ENCODE measurements at regions not wholly inside any gene's neighbourhood (a gene's known extent, or its start where the extent isn't known, plus 50 kb on each side); places are given as distances from the start of the nearest gene placed in this dataset.
"Not testable (repeated sequence)": the region's sequence is repeated elsewhere in the genome, so short reads cannot be mapped to it uniquely, and the experiment has no call there.

GRCh38 chr13:99087954-99088491, 110.2 kb upstream of the DOCK9 start:
- no peak for DNase-seq (ENCODE audit: low read depth)
- peak overlapping the region; percentile 75 for H3K4me3 ChIP-seq (ENCODE audit: control insufficient read depth, low read depth, low read length)

GRCh38 chr13:99093997-99094396, 106.7 kb upstream of the UBAC2 start:
- DNase-seq (ENCODE audit: low read depth): no peak
- no peak overlapping the region for H3K4me3 ChIP-seq (ENCODE audit: control insufficient read depth, low read depth, low read length)
- TF ChIP-seq CTCF (IDR thresholded peaks at IDR 0.05; ENCODE audit: control insufficient read depth, insufficient read depth, low read depth, low read length, missing control alignments): no peak

More at GRCh38 chr13:99087954-99088491, 110.2 kb upstream of the DOCK9 start:
- no peak for TF ChIP-seq CTCF (IDR thresholded peaks at IDR 0.05; ENCODE audit: control insufficient read depth, insufficient read depth, low read depth, low read length, missing control alignments)

GRCh38 chr13:99101831-99102230, 98.8 kb upstream of the UBAC2 start:
- DNase-seq (ENCODE audit: low read depth); H3K4me3 ChIP-seq (ENCODE audit: control insufficient read depth, low read depth, low read length): not testable (repeated sequence)

GRCh38 chr13:99103536-99103935, 97.1 kb upstream of the UBAC2 start:
- no peak overlapping the region for H3K4me3 ChIP-seq (ENCODE audit: control insufficient read depth, low read depth, low read length)
- TF ChIP-seq CTCF (IDR thresholded peaks at IDR 0.05; ENCODE audit: control insufficient read depth, insufficient read depth, low read depth, low read length, missing control alignments): no peak
- DNase-seq (ENCODE audit: low read depth): no peak

GRCh38 chr13:99104396-99104795, 96.3 kb upstream of the UBAC2 start:
- no peak overlapping the region for H3K4me3 ChIP-seq (ENCODE audit: control insufficient read depth, low read depth, low read length)
- no peak for DNase-seq (ENCODE audit: low read depth)
- no peak for TF ChIP-seq CTCF (IDR thresholded peaks at IDR 0.05; ENCODE audit: control insufficient read depth, insufficient read depth, low read depth, low read length, missing control alignments)

- no peak overlapping the region for H3K4me3 ChIP-seq (ENCODE audit: control insufficient read depth, low read depth, low read length)
- no peak for TF ChIP-seq CTCF (IDR thresholded peaks at IDR 0.05; ENCODE audit: control insufficient read depth, insufficient read depth, low read depth, low read length, missing control alignments)
- DNase-seq (ENCODE audit: low read depth): no peak
These were observed 95.5 kb upstream of the UBAC2 start for GRCh38 chr13:99105160-99105559.

- no peak for DNase-seq (ENCODE audit: low read depth)
- TF ChIP-seq CTCF (IDR thresholded peaks at IDR 0.05; ENCODE audit: control insufficient read depth, insufficient read depth, low read depth, low read length, missing control alignments): no peak
- H3K4me3 ChIP-seq (ENCODE audit: control insufficient read depth, low read depth, low read length): no peak overlapping the region
These were observed 87.3 kb upstream of the UBAC2 start for GRCh38 chr13:99113351-99113750.
